OCI-LY1 (cell line): ENCODE measurements at regions not wholly inside any gene's neighbourhood (a gene's known extent, or its start where the extent isn't known, plus 50 kb on each side); places are given as distances from the start of the nearest gene placed in this dataset.

ENCODE experiments used
- CTCF ChIP-seq: fragments of 200-600 bp; sonication (generic), shearing (Covaris generic); IDR thresholded peaks from 2 replicates; pipeline ENCODE4 v1.5.1; 2017; ENCODE audit warnings: mild to moderate bottlenecking, antibody characterized with exemption, low read length, moderate library complexity, mixed read lengths
- EZH2 ChIP-seq: fragments of 200-600 bp; sonication (generic), shearing (Covaris generic); IDR thresholded peaks from 2 replicates; pipeline ENCODE4 v1.8.0; 2017; ENCODE audit warnings: borderline replicate concordance, mixed run types, mild to moderate bottlenecking, antibody characterized with exemption, low read length, moderate library complexity, mixed read lengths

- TF ChIP-seq CTCF (no peak), EZH2 (no peak)
These were observed 348.3 kb downstream of the UQCRFS1 start for GRCh38 chr19:28864577-28865042.
